Thymus (tissue), 11 donors: ENCODE measurements at regions not wholly inside any gene's neighbourhood (a gene's known extent, or its start where the extent isn't known, plus 50 kb on each side); places are given as distances from the start of the nearest gene placed in this dataset.

Experiments used
- DNase-seq, 9 donors: peaks; one replicate each; pipeline ENCODE4 v3.0.0-alpha.2; 2013; ENCODE audit warnings: low spot score in 9 of 9, low read depth in 6 of 9, missing footprints in 1 of 9
- H3K27ac ChIP-seq, 2 donors: one replicate each; pipeline ENCODE4 v1.5.1; 2013; ENCODE audit warnings: control low read depth in 1 of 2, low read depth in 1 of 2, low read length in 1 of 2, mild to moderate bottlenecking in 1 of 2, moderate library complexity in 1 of 2
- H3K27me3 ChIP-seq, 2 donors: one replicate each; pipeline ENCODE4 v1.5.1; 2013; ENCODE audit warnings: low read length in 1 of 2; ENCODE audit not compliant: control insufficient read depth in 2 of 2, insufficient read depth in 1 of 2
- H3K36me3 ChIP-seq, 2 donors: one replicate each; pipeline ENCODE4 v1.5.1; 2013; ENCODE audit warnings: low read length in 1 of 2, mild to moderate bottlenecking in 1 of 2, moderate library complexity in 1 of 2; ENCODE audit not compliant: control insufficient read depth in 2 of 2, insufficient read depth in 2 of 2
- H3K4me1 ChIP-seq, 2 donors: one replicate each; pipeline ENCODE4 v1.5.1; 2013; ENCODE audit warnings: low read length in 2 of 2; ENCODE audit not compliant: control insufficient read depth in 2 of 2, insufficient read depth in 2 of 2
- H3K4me3 ChIP-seq, 2 donors: one replicate each; pipeline ENCODE4 v1.5.1; 2013; ENCODE audit warnings: low read length in 2 of 2, control low read depth in 1 of 2, mild to moderate bottlenecking in 1 of 2
- H3K9me3 ChIP-seq, 2 donors: one replicate each; pipeline ENCODE4 v1.5.1; 2013; ENCODE audit warnings: low read length in 1 of 2, mild to moderate bottlenecking in 1 of 2; ENCODE audit not compliant: control insufficient read depth in 2 of 2, insufficient read depth in 1 of 2
- WGBS: extraction: QIAGEN DNeasy Blood & Tissue Kit; methylation state at CpG from one replicate; pipeline ENCODE4 v1.1.7; 2013; 5-methylcytosine and 5-hydroxymethylcytosine counted together
- donor health status: healthy.

GRCh38 chr17:11140501-11140900 lies 100.5 kb upstream of the SHISA6 start:
- WGBS, result 70% methylated on average over 4 of the region's 4 CpGs
- no peaks in the 10 kb centered on the region for H3K27me3 ChIP-seq
- no peaks in the 10 kb centered on the region for H3K36me3 ChIP-seq
- no peaks in the 10 kb centered on the region for H3K9me3 ChIP-seq
- H3K4me3 ChIP-seq, result no peak overlapping the region
- no peak overlapping the region for H3K27ac ChIP-seq
- DNase-seq, result no peak
- no peaks in the 10 kb centered on the region for H3K4me1 ChIP-seq

DNA sequence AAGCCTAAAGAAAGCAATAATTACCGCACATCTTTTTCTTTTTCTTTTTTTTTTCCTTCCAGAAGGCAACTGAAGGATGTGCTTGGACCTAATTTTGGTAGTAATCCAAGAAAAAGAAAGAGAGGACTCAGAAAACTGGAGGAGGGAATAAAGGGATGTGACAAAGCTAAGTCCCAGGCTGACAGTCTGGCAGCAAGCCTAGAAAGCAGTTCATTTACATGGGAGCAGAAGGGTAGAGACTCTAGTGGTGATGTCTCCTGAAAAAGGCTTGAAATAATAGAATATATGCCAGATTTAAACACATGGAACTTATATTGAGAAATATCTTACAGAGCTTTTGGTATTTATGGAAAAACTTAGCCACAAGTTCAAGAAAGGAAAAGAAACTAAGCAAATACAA lies 101.0 kb upstream of the SHISA6 start:
- no peak for DNase-seq
- Histone ChIP-seq H3K27me3 (no peaks in the 10 kb centered on the region), H3K9me3 (no peaks in the 10 kb centered on the region), H3K4me3 (no peak overlapping the region), H3K27ac (no peak overlapping the region), H3K36me3 (no peaks in the 10 kb centered on the region), H3K4me1 (no peaks in the 10 kb centered on the region)
- WGBS, result 92% methylated on average over 1 of the region's 1 CpG

DNA sequence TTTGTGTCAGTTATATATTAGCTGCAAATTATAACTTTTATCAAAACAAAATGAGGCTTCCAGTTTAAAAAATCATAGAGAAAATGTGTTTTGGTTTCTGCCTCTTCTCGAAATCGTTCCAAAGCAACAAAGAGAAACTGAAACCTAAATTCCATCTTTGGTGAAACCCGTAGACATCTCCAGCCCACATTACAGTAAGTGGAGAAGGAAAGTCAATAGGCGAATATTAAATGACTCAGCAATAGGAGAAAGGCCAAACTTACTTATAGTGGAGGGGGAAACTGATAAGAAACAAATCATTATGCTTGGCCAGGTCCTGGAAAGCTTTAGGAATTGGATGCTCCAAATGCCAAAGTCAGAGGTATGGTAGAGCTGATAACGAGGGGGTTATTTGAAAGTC lies 103.0 kb upstream of the SHISA6 start:
- 87% methylated on average over 5 of the region's 5 CpGs for WGBS
- Histone ChIP-seq H3K4me1 (no peaks in the 10 kb centered on the region), H3K9me3 (no peaks in the 10 kb centered on the region), H3K27me3 (no peaks in the 10 kb centered on the region), H3K36me3 (no peaks in the 10 kb centered on the region), H3K27ac (no peak overlapping the region), H3K4me3 (no peak overlapping the region)
- DNase-seq, result no peak

DNA sequence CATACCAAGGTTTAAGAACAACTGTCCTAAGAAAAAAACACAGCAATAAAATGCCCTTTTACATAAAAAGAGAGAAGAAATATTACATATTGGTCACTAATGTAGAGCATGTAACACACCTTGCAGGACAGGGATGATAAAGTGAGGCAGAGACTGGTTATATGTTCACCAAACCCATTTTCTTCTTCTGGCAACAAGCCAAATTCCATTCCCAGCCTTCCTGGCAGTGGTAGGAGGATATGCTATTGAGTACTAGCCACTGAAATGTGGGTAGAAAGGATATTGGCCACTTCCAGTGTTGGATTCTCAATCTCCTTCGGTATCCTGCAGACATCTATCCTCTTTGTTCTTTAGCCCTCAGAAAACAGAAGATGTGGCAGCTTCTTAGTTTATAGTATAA lies 105.2 kb upstream of the SHISA6 start:
- H3K27ac ChIP-seq, result no peak overlapping the region
- H3K9me3 ChIP-seq, result no peaks in the 10 kb centered on the region
- no peak for DNase-seq
- 89% methylated on average over 1 of the region's 1 CpG for WGBS
- no peak overlapping the region for H3K4me3 ChIP-seq
- no peaks in the 10 kb centered on the region for H3K36me3 ChIP-seq
- no peaks in the 10 kb centered on the region for H3K27me3 ChIP-seq
- no peaks in the 10 kb centered on the region for H3K4me1 ChIP-seq

DNA sequence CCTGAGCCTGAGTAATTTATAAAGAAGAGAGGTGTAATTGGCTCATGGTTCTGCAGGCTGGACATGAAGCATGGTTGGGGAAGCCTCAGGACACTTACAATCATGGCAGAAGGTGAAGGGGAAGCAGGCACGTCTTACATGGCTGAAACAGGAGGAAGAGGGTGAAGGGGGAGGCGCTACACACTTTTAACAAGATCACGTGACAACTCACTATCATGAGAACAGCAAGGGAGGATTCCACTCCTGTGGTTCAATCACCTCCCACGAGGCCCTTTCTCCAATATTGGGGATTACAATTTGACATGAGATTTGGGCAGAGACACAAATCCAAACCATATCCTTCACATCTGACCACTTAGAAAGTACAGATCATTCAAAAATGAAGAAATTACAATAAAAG lies 110.6 kb upstream of the SHISA6 start:
- Histone ChIP-seq H3K9me3 (no peaks in the 10 kb centered on the region), H3K27ac (no peak overlapping the region), H3K4me3 (no peak overlapping the region), H3K27me3 (no peaks in the 10 kb centered on the region), H3K36me3 (no peaks in the 10 kb centered on the region), H3K4me1 (no peaks in the 10 kb centered on the region)
- no peak for DNase-seq
- WGBS, result 79% methylated on average over 4 of the region's 4 CpGs

DNA sequence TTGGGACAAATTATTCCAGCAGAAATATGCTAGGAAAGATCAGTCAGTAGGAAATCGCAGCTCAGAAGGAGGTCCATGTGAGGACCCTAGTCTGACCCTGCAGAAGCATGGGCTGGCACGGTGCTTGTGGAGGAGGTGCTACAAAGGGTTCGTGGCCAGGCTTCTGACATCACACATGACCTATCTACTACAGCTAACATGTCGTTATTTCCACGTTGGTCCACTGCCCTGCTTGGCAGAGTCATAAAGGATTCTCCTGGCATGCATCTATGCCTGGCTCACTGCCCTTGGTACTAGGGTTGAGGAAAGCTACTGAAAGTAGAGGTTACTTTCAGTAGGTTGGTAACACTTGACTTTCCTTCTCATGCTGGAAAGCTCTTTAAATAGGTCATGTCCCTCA lies 118.1 kb upstream of the SHISA6 start:
- no peaks in the 10 kb centered on the region for H3K4me1 ChIP-seq
- no peaks in the 10 kb centered on the region for H3K9me3 ChIP-seq
- no peaks in the 10 kb centered on the region for H3K36me3 ChIP-seq
- no peak for DNase-seq
- no peak overlapping the region for H3K4me3 ChIP-seq
- no peaks in the 10 kb centered on the region for H3K27me3 ChIP-seq
- no peak overlapping the region for H3K27ac ChIP-seq
- WGBS, result 89% methylated on average over 5 of the region's 5 CpGs

- no peak overlapping the region for H3K27ac ChIP-seq
- H3K36me3 ChIP-seq, result no peaks in the 10 kb centered on the region
- WGBS, result 80% methylated on average over 10 of the region's 10 CpGs
- H3K4me3 ChIP-seq, result no peak overlapping the region
- no peak for DNase-seq
- no peaks in the 10 kb centered on the region for H3K4me1 ChIP-seq
- H3K27me3 ChIP-seq, result no peaks in the 10 kb centered on the region
- H3K9me3 ChIP-seq, result no peaks in the 10 kb centered on the region
Measured at GRCh38 chr17:11121341-11121985, 119.5 kb upstream of the SHISA6 start.

DNA sequence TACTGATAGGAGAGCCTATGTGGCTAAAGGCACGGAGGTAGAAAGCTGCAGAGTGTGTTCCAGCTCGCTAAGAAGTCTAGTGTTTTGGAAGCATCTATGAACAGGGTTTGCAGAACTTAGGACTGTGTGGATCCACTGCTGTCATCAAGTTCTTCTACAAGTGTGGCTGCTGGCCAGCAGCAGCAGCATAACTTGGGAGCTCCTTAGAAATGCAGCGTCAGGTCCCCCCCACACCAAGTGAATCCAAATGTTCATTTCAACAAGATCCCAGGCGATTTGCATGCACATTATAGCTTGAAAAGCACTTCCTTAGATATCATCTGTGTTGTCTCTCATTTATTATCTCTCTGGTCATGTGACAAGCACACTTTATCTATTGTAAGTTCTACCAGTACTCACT lies 131.9 kb upstream of the SHISA6 start:
- Histone ChIP-seq H3K27ac (no peak overlapping the region), H3K27me3 (no peaks in the 10 kb centered on the region), H3K4me1 (no peaks in the 10 kb centered on the region), H3K4me3 (no peak overlapping the region), H3K36me3 (no peaks in the 10 kb centered on the region), H3K9me3 (no peaks in the 10 kb centered on the region)
- DNase-seq, result no peak
- WGBS, result 89% methylated on average over 4 of the region's 4 CpGs

DNA sequence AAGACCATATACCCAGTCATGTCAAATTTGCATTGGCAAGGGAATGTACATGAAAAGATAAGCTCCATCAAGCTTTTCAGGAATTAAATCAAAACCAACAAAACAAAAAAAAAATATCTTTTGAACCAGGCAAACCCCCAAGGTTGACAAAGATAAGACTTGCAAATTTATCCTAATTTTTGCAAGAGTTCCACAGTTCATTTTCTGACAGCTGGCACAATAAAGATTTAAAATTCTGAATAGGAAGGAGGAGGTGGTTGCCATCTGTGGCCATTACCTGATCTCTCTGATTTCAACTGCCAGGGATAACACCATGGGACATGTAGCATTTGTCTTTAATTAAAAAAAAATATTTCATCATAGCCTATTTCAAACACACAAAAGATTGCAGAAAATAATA lies 135.9 kb upstream of the SHISA6 start:
- no peak overlapping the region for H3K4me3 ChIP-seq
- H3K36me3 ChIP-seq, result no peaks in the 10 kb centered on the region
- DNase-seq, result no peak
- H3K4me1 ChIP-seq, result no peaks in the 10 kb centered on the region
- H3K9me3 ChIP-seq, result no peaks in the 10 kb centered on the region
- H3K27me3 ChIP-seq, result no peaks in the 10 kb centered on the region
- H3K27ac ChIP-seq, result no peak overlapping the region

- 81% methylated on average over 3 of the region's 3 CpGs for WGBS
- H3K4me1 ChIP-seq, result no peaks in the 10 kb centered on the region
- no peak for DNase-seq
- no peaks in the 10 kb centered on the region for H3K9me3 ChIP-seq
- no peaks in the 10 kb centered on the region for H3K36me3 ChIP-seq
- H3K27me3 ChIP-seq, result no peaks in the 10 kb centered on the region
- H3K4me3 ChIP-seq, result no peak overlapping the region
- H3K27ac ChIP-seq, result no peak overlapping the region
Measured at GRCh38 chr17:11097121-11097520, 143.9 kb upstream of the SHISA6 start.
